OCI-LY3 (cell line): ENCODE measurements at regions not wholly inside any gene's neighbourhood (a gene's known extent, or its start where the extent isn't known, plus 50 kb on each side); places are given as distances from the start of the nearest gene placed in this dataset.

Source experiments
- H2AFZ ChIP-seq: fragments of 200-600, 300-600 bp; shearing (Covaris generic); 2 replicates; pipeline ENCODE4 v1.6.0; 2014; ENCODE audit warnings: antibody characterized with exemption, low read depth, low read length
- H3K27ac ChIP-seq: fragments of 200-600, 300-600 bp; sonication (generic); 2 replicates; pipeline ENCODE4 v1.5.1; 2014; ENCODE audit warnings: mild to moderate bottlenecking, low read length, moderate library complexity, mixed read lengths
- H3K27me3 ChIP-seq: fragments of 200-600, 300-600 bp; sonication (generic); 2 replicates; pipeline ENCODE4 v1.6.1; 2014; ENCODE audit warnings: low read depth, low read length, mixed read lengths
- H3K36me3 ChIP-seq: fragments of 200-600, 300-600 bp; sonication (generic); replicated peaks from 2 replicates; pipeline ENCODE3; 2014; ENCODE audit warnings: low read depth, low read length, mixed read lengths
- H3K4me1 ChIP-seq: fragments of 300-600, 200-600 bp; sonication (generic); 2 replicates; pipeline ENCODE4 v1.6.1; 2014; ENCODE audit warnings: low read length, mixed read lengths
- H3K4me2 ChIP-seq: fragments of 200-600, 300-600 bp; sonication (generic); 2 replicates; pipeline ENCODE4 v1.6.1; 2014; ENCODE audit warnings: low read length, mixed read lengths
- H3K4me3 ChIP-seq: fragments of 300-600, 200-600 bp; sonication (generic); 2 replicates; pipeline ENCODE4 v1.5.1; 2014; ENCODE audit warnings: antibody characterized with exemption, mild to moderate bottlenecking, low read length, moderate library complexity
- H3K79me2 ChIP-seq: fragments of 300-600, 200-600 bp; shearing (Covaris generic); 2 replicates; pipeline ENCODE4 v1.6.1; 2014; ENCODE audit warnings: mild to moderate bottlenecking, low read length, mixed read lengths
- H3K9ac ChIP-seq: fragments of 300-600, 200-600 bp; shearing (Covaris generic); 2 replicates; pipeline ENCODE4 v1.6.0; 2014; ENCODE audit warnings: mild to moderate bottlenecking, low read length, moderate library complexity
- H3K9me3 ChIP-seq: fragments of 200-600, 300-600 bp; shearing (Covaris generic); 2 replicates; pipeline ENCODE4 v1.6.1; 2014; ENCODE audit warnings: low read length, mixed read lengths; ENCODE audit not compliant: insufficient read depth
- H4K20me1 ChIP-seq: fragments of 200-600, 300-600 bp; sonication (generic); 2 replicates; pipeline ENCODE4 v1.6.1; 2016; ENCODE audit warnings: low read length, mixed read lengths; ENCODE audit not compliant: insufficient read depth
- CTCF ChIP-seq: fragments of 200-600, 300-600 bp; sonication (generic); IDR thresholded peaks from 2 replicates; pipeline ENCODE4 v1.5.1; 2014; ENCODE audit warnings: antibody characterized with exemption, low read length, low read depth
- EZH2phosphoT487 ChIP-seq: fragments of 200-600 bp; shearing (Covaris generic); IDR thresholded peaks from 2 replicates; pipeline ENCODE4 v1.6.1; 2018; ENCODE audit warnings: antibody characterized with exemption, mixed run types, low read depth

GRCh38 chr1:239228451-239228850 lies 157.9 kb upstream of the CHRM3 start:
- peaks cover 29% of the 10 kb centered on the region for H3K9me3 ChIP-seq
- H3K79me2 ChIP-seq = no peaks in the 10 kb centered on the region
- H2AFZ ChIP-seq = no peak overlapping the region
- H3K4me1 ChIP-seq = no peaks in the 10 kb centered on the region
- no peak overlapping the region for H3K27ac ChIP-seq
- H3K4me2 ChIP-seq = no peak overlapping the region
- H3K9ac ChIP-seq = no peak overlapping the region
- H3K27me3 ChIP-seq = no peaks in the 10 kb centered on the region
- H4K20me1 ChIP-seq = no peaks in the 10 kb centered on the region
- H3K4me3 ChIP-seq = no peak overlapping the region
- H3K36me3 ChIP-seq = no peaks in the 10 kb centered on the region
- TF ChIP-seq CTCF (no peak), EZH2phosphoT487 (no peak)

- Histone ChIP-seq H3K79me2 (no peaks in the 10 kb centered on the region), H2AFZ (no peak overlapping the region), H3K4me3 (no peak overlapping the region), H3K36me3 (no peaks in the 10 kb centered on the region), H3K27me3 (no peaks in the 10 kb centered on the region), H3K4me2 (no peak overlapping the region), H3K9ac (no peak overlapping the region), H3K9me3 (peaks cover 34% of the 10 kb centered on the region), H4K20me1 (no peaks in the 10 kb centered on the region), H3K4me1 (no peaks in the 10 kb centered on the region), H3K27ac (no peak overlapping the region)
- TF ChIP-seq EZH2phosphoT487 = no peak
- TF ChIP-seq CTCF = no peak
These were observed 161.0 kb upstream of the CHRM3 start for GRCh38 chr1:239225396-239225795.

GRCh38 chr1:239224100-239224499 lies 162.3 kb upstream of the CHRM3 start:
- H3K79me2 ChIP-seq = no peaks in the 10 kb centered on the region
- no peak overlapping the region for H3K27ac ChIP-seq
- H2AFZ ChIP-seq = no peak overlapping the region
- no peaks in the 10 kb centered on the region for H3K4me1 ChIP-seq
- no peak overlapping the region for H3K4me2 ChIP-seq
- no peaks in the 10 kb centered on the region for H4K20me1 ChIP-seq
- H3K27me3 ChIP-seq = no peaks in the 10 kb centered on the region
- no peak overlapping the region for H3K4me3 ChIP-seq
- no peaks in the 10 kb centered on the region for H3K36me3 ChIP-seq
- H3K9ac ChIP-seq = no peak overlapping the region
- peaks cover 34% of the 10 kb centered on the region for H3K9me3 ChIP-seq
- TF ChIP-seq CTCF = no peak
- TF ChIP-seq EZH2phosphoT487 = no peak

GRCh38 chr1:239222999-239223398 lies 163.4 kb upstream of the CHRM3 start:
- no peaks in the 10 kb centered on the region for H3K4me1 ChIP-seq
- no peaks in the 10 kb centered on the region for H4K20me1 ChIP-seq
- H3K9me3 ChIP-seq = peaks cover 34% of the 10 kb centered on the region
- no peak overlapping the region for H2AFZ ChIP-seq
- TF ChIP-seq CTCF (no peak), EZH2phosphoT487 (no peak)
- H3K79me2 ChIP-seq = no peaks in the 10 kb centered on the region
- H3K4me2 ChIP-seq = no peak overlapping the region
- H3K9ac ChIP-seq = no peak overlapping the region
- no peaks in the 10 kb centered on the region for H3K27me3 ChIP-seq
- H3K4me3 ChIP-seq = no peak overlapping the region
- H3K27ac ChIP-seq = no peak overlapping the region
- no peaks in the 10 kb centered on the region for H3K36me3 ChIP-seq
